ENCODE measurements at regions not wholly inside any gene's neighbourhood (a gene's known extent, or its start where the extent isn't known, plus 50 kb on each side); places are given as distances from the start of the nearest gene placed in this dataset.
"Not testable (repeated sequence)": the region's sequence is repeated elsewhere in the genome, so short reads cannot be mapped to it uniquely, and the experiment has no call there.

DNA sequence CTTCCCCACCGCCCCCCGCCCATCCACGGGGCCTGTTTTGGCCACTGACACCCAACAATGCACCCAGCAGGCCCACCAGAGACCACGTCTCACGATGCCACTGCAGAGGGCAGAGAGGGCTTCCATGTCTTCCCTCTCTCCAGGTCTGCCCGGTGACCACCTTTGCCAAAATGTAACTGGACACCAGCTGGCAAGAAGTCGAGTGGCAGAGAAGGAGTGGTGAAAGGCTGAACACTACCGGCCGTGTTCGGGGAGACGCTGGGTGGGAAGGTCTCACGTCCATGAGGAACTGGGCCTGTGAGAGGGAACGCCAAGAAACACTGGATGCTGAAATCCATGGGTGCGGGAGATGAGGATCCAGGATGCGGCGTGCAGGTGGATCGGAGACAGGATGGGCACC is 308.2 kb downstream of the ADGRD1 start:
- no peak for DNase-seq (ENCODE audit: insufficient read length, low spot score)
- no peak for FAIRE-seq
- TF ChIP-seq SPI1 (IDR thresholded peaks at IDR 0.05; ENCODE audit: low read depth, low read length) (no peak), TAF1 (IDR thresholded peaks at IDR 0.05; ENCODE audit: low read depth, low read length) (no peak), PAX5 (IDR thresholded peaks at IDR 0.05; ENCODE audit: insufficient read depth, low read length, severe bottlenecking) (no peak), POU2F2 (IDR thresholded peaks at IDR 0.05; ENCODE audit: low read depth, low read length) (no peak), POLR2AphosphoS5 (IDR thresholded peaks at IDR 0.05; ENCODE audit: low read depth, low read length) (no peak), POLR2A (IDR thresholded peaks at IDR 0.05; ENCODE audit: low read depth, low read length) (no peak)

DNA sequence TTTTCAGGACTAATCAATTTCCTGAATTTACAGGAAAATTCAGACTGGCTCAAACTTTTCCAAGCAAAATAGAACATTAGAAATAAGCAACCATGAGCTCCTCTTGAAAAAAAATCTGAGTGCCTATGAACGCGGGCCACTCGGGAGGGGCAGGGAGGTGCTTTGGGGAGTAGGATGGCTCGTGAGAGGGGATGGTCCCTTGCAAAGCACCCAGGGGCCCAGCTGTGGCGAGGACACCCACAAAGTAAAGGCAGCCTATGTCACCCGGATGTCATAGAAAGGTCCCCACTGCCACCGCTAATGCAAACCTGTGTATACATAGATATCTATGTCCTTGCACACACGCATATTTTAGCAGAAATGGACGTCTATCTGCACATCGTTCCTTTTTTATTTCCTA is 309.9 kb downstream of the ADGRD1 start:
- FAIRE-seq (no peak), DNase-seq (ENCODE audit: insufficient read length, low spot score) (no peak)
- TF ChIP-seq POLR2A (IDR thresholded peaks at IDR 0.05; ENCODE audit: low read depth, low read length) (no peak), PAX5 (IDR thresholded peaks at IDR 0.05; ENCODE audit: insufficient read depth, low read length, severe bottlenecking) (no peak)

DNA sequence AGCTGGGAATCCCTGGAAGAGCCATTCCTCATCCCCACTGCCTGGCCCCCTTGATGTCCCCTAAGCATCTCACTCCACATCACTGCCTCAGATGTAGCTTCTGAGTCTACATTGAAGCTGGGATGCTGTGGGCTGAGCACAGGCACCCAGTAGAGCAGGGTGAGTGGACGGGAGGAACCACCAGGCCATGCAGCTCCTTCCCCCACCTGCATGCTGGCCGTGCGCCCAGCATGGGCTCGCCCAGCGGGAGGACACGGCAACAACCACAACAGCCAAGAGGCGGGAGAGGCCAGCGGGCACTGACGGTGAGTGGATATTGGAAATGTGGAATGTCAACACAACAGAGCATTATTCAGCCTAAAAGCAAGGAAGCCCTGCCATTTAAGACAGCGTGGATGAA is 310.9 kb downstream of the ADGRD1 start:
- DNase-seq (ENCODE audit: insufficient read length, low spot score) (no peak), FAIRE-seq (no peak)

DNA sequence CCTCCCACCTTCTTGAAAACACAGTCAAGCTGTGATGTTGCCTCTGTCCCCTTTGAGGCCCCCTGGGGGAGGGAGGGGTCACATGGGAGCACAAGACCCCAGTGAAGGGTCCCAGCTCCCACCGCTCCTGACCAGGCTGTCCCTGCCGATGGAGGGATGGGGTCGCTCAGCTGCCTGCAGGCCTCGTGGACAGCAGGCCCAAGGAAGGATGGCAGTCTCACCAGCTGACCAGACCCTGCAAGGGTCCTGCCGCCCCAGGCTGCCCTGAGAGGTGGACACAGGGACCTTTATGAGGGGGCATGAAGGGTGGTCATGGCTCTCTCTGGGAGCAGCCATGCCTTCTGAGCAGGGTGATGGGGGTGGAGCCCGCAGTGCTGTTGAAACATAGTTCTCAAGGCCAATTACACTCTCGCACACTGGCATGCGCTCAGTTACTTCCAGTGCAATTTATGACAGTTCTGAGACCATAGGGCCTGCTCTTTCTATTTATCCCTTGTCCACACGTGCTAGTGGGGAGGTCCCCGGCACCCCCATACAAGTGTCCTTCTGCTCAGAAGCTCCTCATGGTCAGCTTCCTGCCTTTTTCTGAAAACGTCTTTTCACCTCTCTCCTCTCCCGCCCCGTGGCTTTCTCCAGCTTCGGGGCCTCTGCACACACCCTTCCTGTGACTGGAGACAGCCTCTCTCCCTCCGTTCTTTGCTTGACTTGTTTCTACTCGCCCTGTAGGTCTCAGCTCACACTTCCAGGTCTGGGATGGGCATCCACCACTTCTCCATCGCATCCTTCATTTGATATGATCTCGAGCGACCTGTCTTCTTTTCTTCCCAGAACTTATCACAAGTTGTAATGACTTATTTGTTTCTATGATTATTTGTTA is 313.1 kb downstream of the ADGRD1 start:
- TF ChIP-seq POLR2A (IDR thresholded peaks at IDR 0.05; ENCODE audit: low read depth, low read length) (no peak), SPI1 (IDR thresholded peaks at IDR 0.05; ENCODE audit: low read depth, low read length) (no peak), POU2F2 (IDR thresholded peaks at IDR 0.05; ENCODE audit: low read depth, low read length) (no peak), TAF1 (IDR thresholded peaks at IDR 0.05; ENCODE audit: low read depth, low read length) (no peak), POLR2AphosphoS5 (IDR thresholded peaks at IDR 0.05; ENCODE audit: low read depth, low read length) (no peak), PAX5 (IDR thresholded peaks at IDR 0.05; ENCODE audit: insufficient read depth, low read length, severe bottlenecking) (no peak)
- no peak for DNase-seq (ENCODE audit: insufficient read length, low spot score)
- no peak for FAIRE-seq

More for the DNA sequence above, 310.9 kb downstream of the ADGRD1 start:
- TF ChIP-seq TAF1 (IDR thresholded peaks at IDR 0.05; ENCODE audit: low read depth, low read length) = no peak
- TF ChIP-seq PAX5 (IDR thresholded peaks at IDR 0.05; ENCODE audit: insufficient read depth, low read length, severe bottlenecking) = no peak
- no peak for TF ChIP-seq POLR2AphosphoS5 (IDR thresholded peaks at IDR 0.05; ENCODE audit: low read depth, low read length)
- no peak for TF ChIP-seq POU2F2 (IDR thresholded peaks at IDR 0.05; ENCODE audit: low read depth, low read length)
- TF ChIP-seq POLR2A (IDR thresholded peaks at IDR 0.05; ENCODE audit: low read depth, low read length) = no peak
- no peak for TF ChIP-seq SPI1 (IDR thresholded peaks at IDR 0.05; ENCODE audit: low read depth, low read length)

DNA sequence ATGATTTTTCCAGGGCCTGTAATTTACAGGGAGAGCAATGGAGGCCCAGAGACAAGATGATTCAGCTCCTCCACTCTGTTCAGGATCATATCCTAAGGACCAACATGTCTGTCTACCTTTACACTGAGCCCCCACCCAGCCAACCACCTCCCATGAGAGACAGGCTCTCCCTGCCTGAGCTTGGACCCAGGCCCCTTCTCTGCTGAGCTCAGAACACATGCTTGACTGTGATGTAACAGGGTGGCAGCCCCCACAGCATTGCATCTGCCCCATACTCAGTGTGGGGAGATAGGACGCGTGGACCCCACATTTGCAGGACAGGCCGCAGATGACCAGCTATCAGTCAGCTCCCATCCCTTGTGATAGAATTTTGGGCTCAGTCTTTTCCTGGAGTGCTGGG is 313.9 kb downstream of the ADGRD1 start:
- no peak for DNase-seq (ENCODE audit: insufficient read length, low spot score)
- TF ChIP-seq POLR2AphosphoS5 (IDR thresholded peaks at IDR 0.05; ENCODE audit: low read depth, low read length) = no peak
- no peak for TF ChIP-seq SPI1 (IDR thresholded peaks at IDR 0.05; ENCODE audit: low read depth, low read length)
- TF ChIP-seq PAX5 (IDR thresholded peaks at IDR 0.05; ENCODE audit: insufficient read depth, low read length, severe bottlenecking) = no peak
- TF ChIP-seq POLR2A (IDR thresholded peaks at IDR 0.05; ENCODE audit: low read depth, low read length) = no peak
- TF ChIP-seq POU2F2 (IDR thresholded peaks at IDR 0.05; ENCODE audit: low read depth, low read length) = no peak
- no peak for TF ChIP-seq TAF1 (IDR thresholded peaks at IDR 0.05; ENCODE audit: low read depth, low read length)
- no peak for FAIRE-seq

DNA sequence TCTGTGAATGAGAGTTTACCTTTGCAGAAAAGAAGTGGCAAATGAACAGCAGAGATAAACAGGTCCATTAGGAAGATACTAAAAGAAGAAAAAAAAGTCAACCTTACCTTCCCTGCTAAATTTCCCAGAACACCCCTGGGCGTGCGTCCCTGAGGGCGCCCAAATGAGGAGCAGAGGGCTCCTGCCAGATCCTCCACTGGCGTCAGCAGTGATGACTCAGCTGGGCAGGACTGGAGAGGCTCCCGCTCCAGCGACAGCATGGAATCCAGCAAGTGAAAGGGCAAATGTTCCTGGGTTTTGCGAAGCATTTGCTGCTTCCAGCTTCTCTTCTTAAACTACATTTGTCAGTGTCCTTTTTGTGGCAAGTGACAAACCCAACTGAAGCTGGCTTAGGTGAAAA is 314.4 kb downstream of the ADGRD1 start:
- not testable (repeated sequence) for FAIRE-seq; DNase-seq (ENCODE audit: insufficient read length, low spot score)

DNA sequence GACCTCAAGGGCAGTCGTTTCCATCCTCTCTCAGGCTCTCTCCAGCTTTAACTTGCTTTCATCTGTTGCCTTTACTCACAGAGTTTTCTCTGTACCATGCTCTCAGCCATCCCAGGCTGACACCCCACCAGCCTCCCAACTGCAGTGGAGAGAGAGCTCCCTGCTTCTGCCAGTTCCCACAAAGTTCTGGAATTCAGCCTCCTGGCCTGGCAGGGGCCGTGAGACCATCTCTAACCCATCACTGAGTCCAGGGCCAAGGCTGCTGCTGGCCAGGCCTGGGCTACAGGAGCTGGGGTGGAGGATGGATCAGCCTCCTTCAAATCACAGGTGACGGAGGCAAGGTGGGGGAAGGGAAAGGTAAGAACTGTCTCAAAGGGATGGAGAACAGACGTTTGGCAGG is 314.9 kb downstream of the ADGRD1 start:
- FAIRE-seq; DNase-seq (ENCODE audit: insufficient read length, low spot score): not testable (repeated sequence)

GRCh38 chr12:131269551-131269950 is 315.8 kb downstream of the ADGRD1 start:
- no peak for DNase-seq (ENCODE audit: insufficient read length, low spot score)
- TF ChIP-seq PAX5 (IDR thresholded peaks at IDR 0.05; ENCODE audit: insufficient read depth, low read length, severe bottlenecking) (no peak), POLR2A (IDR thresholded peaks at IDR 0.05; ENCODE audit: low read depth, low read length) (no peak), POLR2AphosphoS5 (IDR thresholded peaks at IDR 0.05; ENCODE audit: low read depth, low read length) (no peak), TAF1 (IDR thresholded peaks at IDR 0.05; ENCODE audit: low read depth, low read length) (no peak), POU2F2 (IDR thresholded peaks at IDR 0.05; ENCODE audit: low read depth, low read length) (no peak), SPI1 (IDR thresholded peaks at IDR 0.05; ENCODE audit: low read depth, low read length) (no peak)
- FAIRE-seq = no peak

- peak; percentile 78 for FAIRE-seq
- DNase-seq (ENCODE audit: insufficient read length, low spot score) = not testable (repeated sequence)
These were observed 316.3 kb downstream of the ADGRD1 start for GRCh38 chr12:131269977-131270376.

- FAIRE-seq = no peak
- TF ChIP-seq TAF1 (IDR thresholded peaks at IDR 0.05; ENCODE audit: low read depth, low read length) (no peak), PAX5 (IDR thresholded peaks at IDR 0.05; ENCODE audit: insufficient read depth, low read length, severe bottlenecking) (no peak), POU2F2 (IDR thresholded peaks at IDR 0.05; ENCODE audit: low read depth, low read length) (no peak), POLR2AphosphoS5 (IDR thresholded peaks at IDR 0.05; ENCODE audit: low read depth, low read length) (no peak), POLR2A (IDR thresholded peaks at IDR 0.05; ENCODE audit: low read depth, low read length) (no peak), SPI1 (IDR thresholded peaks at IDR 0.05; ENCODE audit: low read depth, low read length) (no peak)
- no peak for DNase-seq (ENCODE audit: insufficient read length, low spot score)
These were observed 318.0 kb downstream of the ADGRD1 start for GRCh38 chr12:131271724-131272123.

GRCh38 chr12:131272283-131272814 is 318.6 kb downstream of the ADGRD1 start:
- FAIRE-seq; DNase-seq (ENCODE audit: insufficient read length, low spot score): not testable (repeated sequence)

Measured in GM12891 (cell line).